NB4 (cell line): ENCODE measurements at regions not wholly inside any gene's neighbourhood (a gene's known extent, or its start where the extent isn't known, plus 50 kb on each side); places are given as distances from the start of the nearest gene placed in this dataset.

Source experiments
- POLR2A ChIP-seq: IDR thresholded peaks from 2 replicates; pipeline ENCODE4 v1.6.1; 2011; ENCODE audit warnings: mild to moderate bottlenecking; ENCODE audit not compliant: insufficient read length; ENCODE audit errors: extremely low read depth
- TF ChIP-seq, protein P1 (sequence below): IDR thresholded peaks from one replicate; pipeline ENCODE4 v1.5.1; 2012; ENCODE audit warnings: low read depth, low read length

DNA sequence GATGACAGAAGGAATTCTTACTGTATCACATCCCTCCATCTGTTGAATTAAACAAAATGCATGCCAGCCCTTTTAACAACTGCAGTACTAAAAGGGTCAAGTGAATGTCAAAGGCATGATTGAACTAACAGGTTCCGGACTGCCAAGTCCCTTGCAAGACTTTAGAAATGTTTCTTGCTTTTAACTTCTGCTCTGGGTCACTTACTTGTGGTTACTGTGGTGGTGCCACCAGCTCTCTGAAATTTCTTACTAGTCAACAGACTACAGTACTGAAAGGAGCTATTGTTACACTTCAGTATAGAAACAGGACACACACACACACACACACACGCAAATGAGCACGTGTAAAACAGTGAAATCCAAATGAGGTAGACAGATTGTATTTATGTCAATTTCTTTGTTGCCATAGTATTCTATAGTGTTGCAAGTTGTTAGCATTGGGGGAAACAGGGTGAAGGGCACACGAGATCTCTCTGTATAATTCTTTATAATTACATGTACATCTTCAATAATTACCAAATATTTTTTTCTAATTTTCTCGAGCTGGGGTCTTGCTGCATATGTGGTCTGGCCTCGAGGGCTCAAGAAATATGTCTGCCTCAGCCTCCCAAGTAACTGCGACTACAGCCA is 79.9 kb upstream of the SLC25A26 start:
- TF ChIP-seq, protein P1, sequence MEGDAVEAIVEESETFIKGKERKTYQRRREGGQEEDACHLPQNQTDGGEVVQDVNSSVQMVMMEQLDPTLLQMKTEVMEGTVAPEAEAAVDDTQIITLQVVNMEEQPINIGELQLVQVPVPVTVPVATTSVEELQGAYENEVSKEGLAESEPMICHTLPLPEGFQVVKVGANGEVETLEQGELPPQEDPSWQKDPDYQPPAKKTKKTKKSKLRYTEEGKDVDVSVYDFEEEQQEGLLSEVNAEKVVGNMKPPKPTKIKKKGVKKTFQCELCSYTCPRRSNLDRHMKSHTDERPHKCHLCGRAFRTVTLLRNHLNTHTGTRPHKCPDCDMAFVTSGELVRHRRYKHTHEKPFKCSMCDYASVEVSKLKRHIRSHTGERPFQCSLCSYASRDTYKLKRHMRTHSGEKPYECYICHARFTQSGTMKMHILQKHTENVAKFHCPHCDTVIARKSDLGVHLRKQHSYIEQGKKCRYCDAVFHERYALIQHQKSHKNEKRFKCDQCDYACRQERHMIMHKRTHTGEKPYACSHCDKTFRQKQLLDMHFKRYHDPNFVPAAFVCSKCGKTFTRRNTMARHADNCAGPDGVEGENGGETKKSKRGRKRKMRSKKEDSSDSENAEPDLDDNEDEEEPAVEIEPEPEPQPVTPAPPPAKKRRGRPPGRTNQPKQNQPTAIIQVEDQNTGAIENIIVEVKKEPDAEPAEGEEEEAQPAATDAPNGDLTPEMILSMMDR: no peak
- TF ChIP-seq POLR2A: no peak
